ENCODE measurements at regions not wholly inside any gene's neighbourhood (a gene's known extent, or its start where the extent isn't known, plus 50 kb on each side); places are given as distances from the start of the nearest gene placed in this dataset.

DNA sequence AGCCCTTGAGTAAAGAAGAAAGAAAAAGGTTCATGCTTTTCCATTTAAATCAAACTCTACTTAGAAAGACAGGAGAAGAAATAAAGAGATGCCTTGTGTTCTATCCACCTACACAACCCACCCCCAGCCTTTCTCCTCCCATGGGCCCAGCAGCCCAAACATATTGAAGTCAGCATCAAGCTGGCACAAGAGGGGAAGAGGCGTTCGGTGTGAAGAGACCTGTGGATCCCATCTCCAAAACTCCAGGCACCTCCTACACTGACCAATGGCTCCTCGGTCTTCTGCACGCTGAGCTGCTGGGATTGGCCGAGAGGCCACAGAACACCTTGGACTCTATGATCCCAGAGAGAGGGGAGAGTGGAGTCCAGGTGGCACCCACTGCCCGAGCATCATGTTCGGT is 66.0 kb upstream of the CELF2 start:
- ATAC-seq (ENCODE audit: low read depth) (no peak), DNase-seq (ENCODE audit: low spot score) (no peak)
- H3K27me3 ChIP-seq (ENCODE audit: insufficient read depth, poor library complexity, severe bottlenecking) = no peaks in the 10 kb centered on the region
- no peaks in the 10 kb centered on the region for H3K9me3 ChIP-seq (ENCODE audit: severe bottlenecking)
- no peak overlapping the region for H3K4me3 ChIP-seq (ENCODE audit: severe bottlenecking)
- no peaks in the 10 kb centered on the region for H3K4me1 ChIP-seq (ENCODE audit: insufficient read depth, poor library complexity, severe bottlenecking)
- no peak overlapping the region for H3K27ac ChIP-seq (ENCODE audit: poor library complexity, severe bottlenecking)
- TF ChIP-seq, protein P1, sequence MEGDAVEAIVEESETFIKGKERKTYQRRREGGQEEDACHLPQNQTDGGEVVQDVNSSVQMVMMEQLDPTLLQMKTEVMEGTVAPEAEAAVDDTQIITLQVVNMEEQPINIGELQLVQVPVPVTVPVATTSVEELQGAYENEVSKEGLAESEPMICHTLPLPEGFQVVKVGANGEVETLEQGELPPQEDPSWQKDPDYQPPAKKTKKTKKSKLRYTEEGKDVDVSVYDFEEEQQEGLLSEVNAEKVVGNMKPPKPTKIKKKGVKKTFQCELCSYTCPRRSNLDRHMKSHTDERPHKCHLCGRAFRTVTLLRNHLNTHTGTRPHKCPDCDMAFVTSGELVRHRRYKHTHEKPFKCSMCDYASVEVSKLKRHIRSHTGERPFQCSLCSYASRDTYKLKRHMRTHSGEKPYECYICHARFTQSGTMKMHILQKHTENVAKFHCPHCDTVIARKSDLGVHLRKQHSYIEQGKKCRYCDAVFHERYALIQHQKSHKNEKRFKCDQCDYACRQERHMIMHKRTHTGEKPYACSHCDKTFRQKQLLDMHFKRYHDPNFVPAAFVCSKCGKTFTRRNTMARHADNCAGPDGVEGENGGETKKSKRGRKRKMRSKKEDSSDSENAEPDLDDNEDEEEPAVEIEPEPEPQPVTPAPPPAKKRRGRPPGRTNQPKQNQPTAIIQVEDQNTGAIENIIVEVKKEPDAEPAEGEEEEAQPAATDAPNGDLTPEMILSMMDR (IDR thresholded peaks at IDR 0.05; ENCODE audit: poor library complexity, severe bottlenecking) = no peak
- no peaks in the 10 kb centered on the region for H3K36me3 ChIP-seq (ENCODE audit: low read depth)

DNA sequence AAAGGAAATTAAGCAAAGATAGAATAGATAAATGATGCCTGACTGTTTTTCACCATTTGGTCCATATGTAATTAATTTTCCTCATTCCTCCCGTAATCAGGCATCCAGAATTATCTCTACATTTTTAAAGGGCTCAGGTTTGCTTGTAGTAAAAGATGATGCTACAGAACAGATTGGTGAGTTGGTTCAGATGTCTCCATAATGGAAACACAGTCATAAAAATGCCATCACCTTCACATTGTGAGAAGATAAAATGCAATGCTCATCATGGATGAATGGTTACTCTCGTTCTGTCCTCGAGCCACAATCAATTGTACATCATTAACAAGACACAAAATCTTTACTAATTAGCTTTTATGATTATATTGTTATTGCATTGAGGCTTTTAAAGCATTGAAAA is 64.9 kb upstream of the CELF2 start:
- no peaks in the 10 kb centered on the region for H3K27me3 ChIP-seq (ENCODE audit: insufficient read depth, poor library complexity, severe bottlenecking)
- no peak overlapping the region for H3K27ac ChIP-seq (ENCODE audit: poor library complexity, severe bottlenecking)
- H3K9me3 ChIP-seq (ENCODE audit: severe bottlenecking) = no peaks in the 10 kb centered on the region
- H3K4me3 ChIP-seq (ENCODE audit: severe bottlenecking) = no peak overlapping the region
- DNase-seq (ENCODE audit: low spot score) (no peak), ATAC-seq (ENCODE audit: low read depth) (no peak)
- no peaks in the 10 kb centered on the region for H3K36me3 ChIP-seq (ENCODE audit: low read depth)
- TF ChIP-seq, protein P1 (IDR thresholded peaks at IDR 0.05; ENCODE audit: poor library complexity, severe bottlenecking) = no peak
- no peaks in the 10 kb centered on the region for H3K4me1 ChIP-seq (ENCODE audit: insufficient read depth, poor library complexity, severe bottlenecking)

DNA sequence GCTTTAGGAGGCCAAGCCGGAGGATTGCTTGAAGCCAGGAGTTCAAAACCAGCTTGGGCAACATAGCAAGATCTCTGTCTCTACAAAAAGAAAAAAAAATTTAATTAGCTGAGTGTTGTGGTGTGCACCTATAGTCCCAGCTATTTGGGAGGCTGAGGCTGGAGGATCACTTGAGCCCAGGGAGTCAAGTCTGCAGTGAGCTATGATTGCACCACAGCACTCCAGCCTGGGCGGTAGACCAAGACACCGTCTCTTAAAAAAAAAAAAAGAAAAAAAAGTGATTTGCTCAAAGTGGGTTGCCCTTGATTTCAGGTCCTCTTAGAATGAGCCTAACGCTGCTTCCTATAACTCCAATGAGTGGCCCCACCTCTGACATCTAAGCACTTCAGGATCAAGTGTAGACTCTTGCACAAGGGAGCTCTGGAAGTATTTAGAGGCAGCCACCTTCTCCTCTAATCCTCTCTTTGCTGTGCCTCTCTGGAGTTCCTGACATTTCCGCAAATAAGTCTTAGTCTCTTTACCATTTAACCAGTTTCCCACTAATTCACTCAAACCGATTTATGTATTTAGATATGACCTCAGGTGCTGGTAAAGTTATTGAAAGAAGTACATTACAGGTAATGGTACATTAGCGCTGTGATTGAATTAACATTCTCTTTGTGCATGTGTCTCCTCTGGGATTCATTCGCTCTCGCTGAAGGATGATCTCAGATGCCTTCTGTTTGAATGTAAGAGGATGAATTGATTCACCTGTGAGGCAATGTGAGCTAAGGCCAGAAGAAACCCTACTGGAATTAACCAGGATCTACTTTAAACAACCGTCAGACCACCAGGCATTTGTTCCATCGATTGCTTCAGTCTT is 60.8 kb upstream of the CELF2 start:
- no peak overlapping the region for H3K27ac ChIP-seq (ENCODE audit: poor library complexity, severe bottlenecking)
- H3K9me3 ChIP-seq (ENCODE audit: severe bottlenecking) = no peaks in the 10 kb centered on the region
- no peaks in the 10 kb centered on the region for H3K36me3 ChIP-seq (ENCODE audit: low read depth)
- H3K4me1 ChIP-seq (ENCODE audit: insufficient read depth, poor library complexity, severe bottlenecking) = no peaks in the 10 kb centered on the region
- no peak overlapping the region for H3K4me3 ChIP-seq (ENCODE audit: severe bottlenecking)
- ATAC-seq (ENCODE audit: low read depth) (no peak), DNase-seq (ENCODE audit: low spot score) (no peak)
- H3K27me3 ChIP-seq (ENCODE audit: insufficient read depth, poor library complexity, severe bottlenecking) = no peaks in the 10 kb centered on the region
- TF ChIP-seq, protein P1 (IDR thresholded peaks at IDR 0.05; ENCODE audit: poor library complexity, severe bottlenecking) = no peak

DNA sequence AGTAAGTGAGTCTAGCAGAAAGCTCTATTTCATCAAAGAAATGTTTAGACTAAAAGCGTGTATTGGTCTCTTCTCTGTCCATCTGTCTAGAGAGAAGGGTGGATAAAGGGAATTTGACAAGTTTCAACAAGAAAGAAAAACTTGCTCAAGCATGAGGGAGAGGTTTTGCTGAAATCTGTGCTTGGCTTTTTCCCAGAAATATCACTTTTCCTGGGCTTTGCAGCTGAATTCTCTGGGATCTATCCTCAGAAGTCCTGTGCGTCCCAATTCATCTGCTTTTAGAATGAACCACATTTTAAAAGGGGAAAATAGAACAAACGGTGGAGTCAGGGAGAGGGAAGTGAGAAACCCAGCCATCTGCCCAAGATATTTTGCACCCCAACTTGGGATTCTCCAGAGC is 59.6 kb upstream of the CELF2 start:
- TF ChIP-seq, protein P1 (IDR thresholded peaks at IDR 0.05; ENCODE audit: poor library complexity, severe bottlenecking) = no peak
- no peaks in the 10 kb centered on the region for H3K27me3 ChIP-seq (ENCODE audit: insufficient read depth, poor library complexity, severe bottlenecking)

DNA sequence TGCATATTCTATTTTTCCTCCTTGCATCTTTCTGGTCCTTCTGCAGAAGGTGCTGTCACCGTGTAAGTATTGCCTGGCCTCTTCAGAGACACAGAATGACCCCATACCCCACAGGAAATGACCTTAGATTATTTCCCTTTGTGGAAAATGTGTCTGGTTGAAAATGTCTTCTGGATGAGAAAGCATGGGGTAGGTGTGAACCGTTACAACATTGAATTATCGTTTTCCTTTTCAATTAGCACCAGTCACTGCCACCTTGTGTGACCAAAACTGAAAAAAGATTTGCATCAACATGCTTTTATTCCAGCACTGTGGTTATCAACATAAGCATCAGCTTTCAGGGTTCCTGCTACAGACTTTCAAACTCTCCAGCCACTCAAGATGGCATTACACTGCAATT is 58.0 kb upstream of the CELF2 start:
- TF ChIP-seq, protein P1 (IDR thresholded peaks at IDR 0.05; ENCODE audit: poor library complexity, severe bottlenecking) = no peak
- ATAC-seq (ENCODE audit: low read depth) = no peak
- H3K4me1 ChIP-seq (ENCODE audit: insufficient read depth, poor library complexity, severe bottlenecking) = no peaks in the 10 kb centered on the region
- no peaks in the 10 kb centered on the region for H3K9me3 ChIP-seq (ENCODE audit: severe bottlenecking)
- DNase-seq (ENCODE audit: low spot score) = no peak
- no peak overlapping the region for H3K27ac ChIP-seq (ENCODE audit: poor library complexity, severe bottlenecking)
- H3K27me3 ChIP-seq (ENCODE audit: insufficient read depth, poor library complexity, severe bottlenecking) = no peaks in the 10 kb centered on the region
- no peaks in the 10 kb centered on the region for H3K36me3 ChIP-seq (ENCODE audit: low read depth)
- H3K4me3 ChIP-seq (ENCODE audit: severe bottlenecking) = no peak overlapping the region

More for the DNA sequence above, 59.6 kb upstream of the CELF2 start:
- Histone ChIP-seq H3K27ac (ENCODE audit: poor library complexity, severe bottlenecking) (no peak overlapping the region), H3K9me3 (ENCODE audit: severe bottlenecking) (no peaks in the 10 kb centered on the region), H3K4me3 (ENCODE audit: severe bottlenecking) (no peak overlapping the region), H3K4me1 (ENCODE audit: insufficient read depth, poor library complexity, severe bottlenecking) (no peaks in the 10 kb centered on the region), H3K36me3 (ENCODE audit: low read depth) (no peaks in the 10 kb centered on the region)
- DNase-seq (ENCODE audit: low spot score) (no peak), ATAC-seq (ENCODE audit: low read depth) (no peak)

Data from RWPE2 (cell line).